Neural progenitor cell (in vitro differentiated cells): ENCODE measurements at regions not wholly inside any gene's neighbourhood (a gene's known extent, or its start where the extent isn't known, plus 50 kb on each side); places are given as distances from the start of the nearest gene placed in this dataset.

Experiments
- DNase-seq: peaks from one replicate; pipeline ENCODE4 v3.0.0-alpha.2; 2016; ENCODE audit warnings: low spot score
- H2AFZ ChIP-seq: fragments of 200-600 bp; sonication (generic); replicated peaks from 2 replicates; pipeline ENCODE4 v1.6.1; 2016; ENCODE audit warnings: antibody characterized with exemption
- H3F3A ChIP-seq: fragments of 200-600 bp; sonication (generic); 2 replicates; pipeline ENCODE4 v1.6.1; 2016; ENCODE audit warnings: antibody characterized with exemption, low read depth
- H3K27ac ChIP-seq: fragments of 200-600 bp; sonication (generic); 2 replicates; pipeline ENCODE4 v1.5.1; 2016; ENCODE audit warnings: mild to moderate bottlenecking
- H3K27me3 ChIP-seq: fragments of 200-600 bp; sonication (generic); 2 replicates; pipeline ENCODE4 v1.6.1; 2016; ENCODE audit warnings: mild to moderate bottlenecking, moderate library complexity
- H3K36me3 ChIP-seq: fragments of 200-600 bp; sonication (generic); 2 replicates; pipeline ENCODE4 v1.5.1; 2016
- H3K4me1 ChIP-seq: fragments of 200-600 bp; sonication (generic); 2 replicates; pipeline ENCODE4 v1.6.1; 2016; ENCODE audit warnings: mixed run types
- H3K4me2 ChIP-seq: fragments of 200-600 bp; sonication (generic); 2 replicates; pipeline ENCODE4 v1.6.1; 2016
- H3K4me3 ChIP-seq: fragments of 200-600 bp; sonication (generic); 2 replicates; pipeline ENCODE4 v1.5.1; 2016
- H3K79me2 ChIP-seq: fragments of 200-600 bp; sonication (generic); 2 replicates; pipeline ENCODE4 v1.6.1; 2016; ENCODE audit warnings: low read depth
- H3K9ac ChIP-seq: fragments of 200-600 bp; sonication (generic); 2 replicates; pipeline ENCODE4 v1.6.1; 2016
- H3K9me3 ChIP-seq: fragments of 200-600 bp; sonication (generic); 2 replicates; pipeline ENCODE4 v1.5.1; 2016; ENCODE audit warnings: low read depth
- H4K20me1 ChIP-seq: fragments of 200-600 bp; sonication (generic); 2 replicates; pipeline ENCODE4 v1.6.1; 2016; ENCODE audit warnings: low read depth
- H3K27ac Mint-ChIP-seq: 3 replicates; pipeline ENCODE4 v1.8.0; 2021; ENCODE audit warnings: mixed read lengths
- H3K27me3 Mint-ChIP-seq: 2 replicates; pipeline ENCODE4 v1.8.0; 2022; ENCODE audit warnings: low read depth, mild to moderate bottlenecking, inconsistent platforms, moderate library complexity, mixed read lengths; ENCODE audit not compliant: insufficient read depth
- H3K36me3 Mint-ChIP-seq: 3 replicates; pipeline ENCODE4 v1.8.0; 2021; ENCODE audit warnings: mixed read lengths
- H3K4me1 Mint-ChIP-seq: 3 replicates; pipeline ENCODE4 v1.8.0; 2021; ENCODE audit warnings: mixed read lengths
- H3K4me3 Mint-ChIP-seq: 3 replicates; pipeline ENCODE4 v1.8.0; 2021; ENCODE audit warnings: mild to moderate bottlenecking, moderate library complexity, mixed read lengths
- H3K9me3 Mint-ChIP-seq: 3 replicates; pipeline ENCODE4 v1.8.0; 2020; ENCODE audit warnings: mixed read lengths
- EZH2 ChIP-seq: fragments of 200-600 bp; sonication (generic); IDR thresholded peaks from 2 replicates; pipeline ENCODE4 v1.6.1; 2017; ENCODE audit warnings: antibody characterized with exemption, mild to moderate bottlenecking, moderate library complexity
- EZH2phosphoT487 ChIP-seq: fragments of 200-600 bp; sonication (generic); IDR thresholded peaks from 2 replicates; pipeline ENCODE4 v1.6.1; 2017; ENCODE audit warnings: antibody characterized with exemption
- TF ChIP-seq, protein P1 (sequence below): fragments of 200-600 bp; sonication (generic); IDR thresholded peaks from 2 replicates; pipeline ENCODE4 v1.5.1; 2017; ENCODE audit warnings: antibody characterized with exemption, mild to moderate bottlenecking

DNA sequence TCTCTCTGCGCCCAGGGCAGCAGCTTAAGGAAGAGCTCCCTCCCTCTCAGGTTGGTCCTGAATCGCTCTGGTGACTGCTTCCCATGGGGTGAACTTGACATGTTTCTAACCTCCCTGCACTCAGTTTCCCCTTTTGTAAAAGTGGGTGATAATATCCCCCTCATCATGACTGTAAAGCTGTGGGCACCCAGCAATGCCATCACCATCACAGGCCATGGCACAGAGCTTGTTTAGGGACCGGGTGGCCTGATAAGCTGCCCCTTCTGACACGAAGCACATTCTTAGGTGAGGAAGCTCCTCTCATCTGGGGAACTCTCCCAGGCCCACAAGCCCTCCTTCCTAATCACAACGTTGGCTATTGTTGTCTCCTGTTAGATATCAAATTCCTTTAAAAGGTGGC is 972.8 kb upstream of the ZNF722 start:
- TF ChIP-seq EZH2phosphoT487, result no peak
- TF ChIP-seq EZH2, result no peak
- TF ChIP-seq, protein P1, sequence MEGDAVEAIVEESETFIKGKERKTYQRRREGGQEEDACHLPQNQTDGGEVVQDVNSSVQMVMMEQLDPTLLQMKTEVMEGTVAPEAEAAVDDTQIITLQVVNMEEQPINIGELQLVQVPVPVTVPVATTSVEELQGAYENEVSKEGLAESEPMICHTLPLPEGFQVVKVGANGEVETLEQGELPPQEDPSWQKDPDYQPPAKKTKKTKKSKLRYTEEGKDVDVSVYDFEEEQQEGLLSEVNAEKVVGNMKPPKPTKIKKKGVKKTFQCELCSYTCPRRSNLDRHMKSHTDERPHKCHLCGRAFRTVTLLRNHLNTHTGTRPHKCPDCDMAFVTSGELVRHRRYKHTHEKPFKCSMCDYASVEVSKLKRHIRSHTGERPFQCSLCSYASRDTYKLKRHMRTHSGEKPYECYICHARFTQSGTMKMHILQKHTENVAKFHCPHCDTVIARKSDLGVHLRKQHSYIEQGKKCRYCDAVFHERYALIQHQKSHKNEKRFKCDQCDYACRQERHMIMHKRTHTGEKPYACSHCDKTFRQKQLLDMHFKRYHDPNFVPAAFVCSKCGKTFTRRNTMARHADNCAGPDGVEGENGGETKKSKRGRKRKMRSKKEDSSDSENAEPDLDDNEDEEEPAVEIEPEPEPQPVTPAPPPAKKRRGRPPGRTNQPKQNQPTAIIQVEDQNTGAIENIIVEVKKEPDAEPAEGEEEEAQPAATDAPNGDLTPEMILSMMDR, result no peak
- no peak overlapping the region for H3K4me3 Mint-ChIP-seq
- H3K79me2 ChIP-seq, result no peaks in the 10 kb centered on the region
- H4K20me1 ChIP-seq, result no peaks in the 10 kb centered on the region
- H3K27ac Mint-ChIP-seq, result no peak overlapping the region
- peaks cover 6% of the 10 kb centered on the region for H3K27me3 Mint-ChIP-seq
- no peak overlapping the region for H3K27ac ChIP-seq
- peaks cover 2% of the 10 kb centered on the region for H3K36me3 Mint-ChIP-seq
- peaks cover 79% of the 10 kb centered on the region for H3K9me3 ChIP-seq
- no peaks in the 10 kb centered on the region for H3K27me3 ChIP-seq
- no peak for DNase-seq
- no peak overlapping the region for H3K4me3 ChIP-seq
- no peak overlapping the region for H3K4me2 ChIP-seq
- no peaks in the 10 kb centered on the region for H3F3A ChIP-seq
- H3K9me3 Mint-ChIP-seq, result peaks cover 35% of the 10 kb centered on the region
- H3K36me3 ChIP-seq, result no peaks in the 10 kb centered on the region
- H3K9ac ChIP-seq, result no peak overlapping the region
- H3K4me1 Mint-ChIP-seq, result no peaks in the 10 kb centered on the region
- H3K4me1 ChIP-seq, result no peaks in the 10 kb centered on the region
- no peak overlapping the region for H2AFZ ChIP-seq

DNA sequence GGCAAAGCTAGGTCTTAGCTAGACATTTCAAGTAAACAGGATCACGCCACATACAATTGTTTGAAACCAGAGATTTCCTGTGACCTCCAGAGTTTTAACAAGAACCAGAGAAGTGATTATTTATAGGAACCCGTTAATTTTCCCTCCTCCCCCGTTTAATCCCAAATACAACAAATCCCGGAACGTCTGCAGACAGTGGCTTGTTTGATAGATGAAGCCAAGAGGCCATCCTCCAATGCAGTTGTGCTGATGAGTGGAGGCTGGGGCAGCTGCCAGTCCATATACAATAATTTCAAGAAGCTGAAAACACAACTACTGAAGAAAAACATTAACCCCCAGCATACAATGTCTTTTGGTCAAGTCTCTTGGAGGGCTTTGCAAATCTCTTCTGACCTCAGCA is 971.6 kb upstream of the ZNF722 start:
- peaks cover 2% of the 10 kb centered on the region for H3K36me3 Mint-ChIP-seq
- no peaks in the 10 kb centered on the region for H3F3A ChIP-seq
- no peak overlapping the region for H3K4me3 Mint-ChIP-seq
- H3K27ac Mint-ChIP-seq, result no peak overlapping the region
- H3K27me3 Mint-ChIP-seq, result peaks cover 9% of the 10 kb centered on the region
- DNase-seq, result no peak
- no peaks in the 10 kb centered on the region for H3K36me3 ChIP-seq
- H3K9me3 ChIP-seq, result peaks cover 74% of the 10 kb centered on the region
- H3K27ac ChIP-seq, result no peak overlapping the region
- H3K79me2 ChIP-seq, result no peaks in the 10 kb centered on the region
- no peaks in the 10 kb centered on the region for H3K4me1 ChIP-seq
- no peaks in the 10 kb centered on the region for H4K20me1 ChIP-seq
- no peaks in the 10 kb centered on the region for H3K27me3 ChIP-seq
- H3K9ac ChIP-seq, result no peak overlapping the region
- no peak overlapping the region for H3K4me2 ChIP-seq
- TF ChIP-seq, protein P1, result no peak
- TF ChIP-seq EZH2 (no peak), EZH2phosphoT487 (no peak)
- H3K4me3 ChIP-seq, result no peak overlapping the region
- H3K4me1 Mint-ChIP-seq, result no peaks in the 10 kb centered on the region
- no peak overlapping the region for H2AFZ ChIP-seq
- peaks cover 46% of the 10 kb centered on the region for H3K9me3 Mint-ChIP-seq

DNA sequence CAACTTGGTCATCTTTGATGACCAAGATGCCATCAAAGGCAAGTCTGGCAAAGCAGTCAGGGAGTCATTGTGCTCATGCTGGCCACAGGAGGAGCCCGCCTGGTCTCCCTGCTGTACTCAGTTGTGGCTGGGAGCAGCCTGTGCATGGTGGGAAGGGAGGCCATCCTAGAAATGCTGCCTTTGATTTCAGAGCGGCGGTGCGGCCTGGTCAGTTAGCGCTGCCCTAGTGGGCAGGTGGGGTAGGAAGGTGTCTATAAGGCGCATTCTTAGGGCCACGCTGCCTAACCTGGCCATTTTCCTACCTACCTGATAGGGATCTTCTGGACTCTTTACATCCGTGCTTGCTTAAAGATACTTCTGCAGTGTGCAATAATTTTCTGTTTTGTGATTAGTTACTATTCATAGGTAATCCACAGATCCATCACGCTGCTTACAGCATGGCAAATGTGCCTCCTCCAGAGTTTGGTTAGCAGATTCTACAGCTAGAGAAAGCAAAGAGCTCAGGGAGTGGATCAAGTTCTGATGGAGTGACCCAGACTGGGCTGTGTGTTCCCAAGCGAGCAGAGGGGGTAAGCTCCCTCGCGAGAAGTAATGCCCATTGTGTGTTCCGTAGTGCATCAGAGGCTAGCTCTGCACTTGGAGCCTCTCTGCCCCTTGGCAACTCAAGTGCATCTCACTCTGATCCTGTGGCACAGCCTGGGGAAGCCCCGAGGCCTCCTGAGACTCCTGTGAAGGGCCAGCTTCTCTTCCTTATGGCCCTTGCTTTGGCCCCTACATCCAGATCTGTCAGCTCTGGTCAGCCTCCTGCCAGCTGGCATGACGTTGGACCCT is 970.1 kb upstream of the ZNF722 start:
- Histone ChIP-seq H3K36me3 (no peaks in the 10 kb centered on the region), H3K27me3 (no peaks in the 10 kb centered on the region), H2AFZ (no peak overlapping the region), H3K79me2 (no peaks in the 10 kb centered on the region), H3K9ac (no peak overlapping the region), H3F3A (no peaks in the 10 kb centered on the region), H3K4me1 (no peaks in the 10 kb centered on the region), H3K27ac (no peak overlapping the region), H3K9me3 (peaks cover 76% of the 10 kb centered on the region), H4K20me1 (no peaks in the 10 kb centered on the region), H3K4me3 (no peak overlapping the region), H3K4me2 (no peak overlapping the region)
- TF ChIP-seq, protein P1, result no peak
- no peak for TF ChIP-seq EZH2phosphoT487
- no peak for TF ChIP-seq EZH2
- Mint-ChIP-seq H3K4me3 (no peak overlapping the region), H3K9me3 (peaks cover 60% of the 10 kb centered on the region), H3K27ac (no peak overlapping the region), H3K27me3 (peaks cover 9% of the 10 kb centered on the region), H3K4me1 (no peaks in the 10 kb centered on the region), H3K36me3 (peaks cover 2% of the 10 kb centered on the region)
- no peak for DNase-seq
